ENCODE measurements at regions not wholly inside any gene's neighbourhood (a gene's known extent, or its start where the extent isn't known, plus 50 kb on each side); places are given as distances from the start of the nearest gene placed in this dataset.
"Not testable (repeated sequence)": the region's sequence is repeated elsewhere in the genome, so short reads cannot be mapped to it uniquely, and the experiment has no call there.

GRCh38 chr5:116724971-116725370 lies 150.3 kb upstream of the SEMA6A start:
- no peak overlapping the region for H3K4me3 ChIP-seq (ENCODE audit: low read depth, low read length)
- no peak for DNase-seq (ENCODE audit: low read depth)
- in situ Hi-C loops (cut with HindIII; ENCODE audit: low sequenced_read_pairs): no loop called here
- TF ChIP-seq CTCF (IDR thresholded peaks at IDR 0.05; ENCODE audit: low read depth, low read length, missing control alignments): no peak

DNA sequence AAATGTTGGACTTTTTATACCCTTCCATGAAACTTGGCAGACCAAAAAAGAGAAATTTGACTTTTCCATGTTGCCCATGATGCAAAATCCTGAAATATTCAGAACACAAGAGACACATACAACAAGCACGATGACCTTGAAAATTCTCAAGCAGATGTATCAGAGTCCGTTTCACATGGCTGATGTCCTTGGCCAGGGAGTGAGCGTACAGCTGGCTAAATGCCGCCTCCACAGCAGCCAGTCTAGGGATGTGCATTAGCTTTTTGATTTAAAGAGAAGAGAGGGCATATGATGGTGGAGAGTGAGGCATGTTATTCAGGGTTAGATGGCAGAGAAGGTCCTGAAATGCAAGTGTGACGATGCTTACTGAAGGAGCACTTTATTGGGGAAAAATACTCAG lies 148.0 kb upstream of the SEMA6A start:
- DNase-seq (ENCODE audit: low read depth): no peak
- in situ Hi-C loops (cut with HindIII; ENCODE audit: low sequenced_read_pairs): no loop called here
- H3K4me3 ChIP-seq (ENCODE audit: low read depth, low read length): no peak overlapping the region
- TF ChIP-seq CTCF (IDR thresholded peaks at IDR 0.05; ENCODE audit: low read depth, low read length, missing control alignments): no peak

DNA sequence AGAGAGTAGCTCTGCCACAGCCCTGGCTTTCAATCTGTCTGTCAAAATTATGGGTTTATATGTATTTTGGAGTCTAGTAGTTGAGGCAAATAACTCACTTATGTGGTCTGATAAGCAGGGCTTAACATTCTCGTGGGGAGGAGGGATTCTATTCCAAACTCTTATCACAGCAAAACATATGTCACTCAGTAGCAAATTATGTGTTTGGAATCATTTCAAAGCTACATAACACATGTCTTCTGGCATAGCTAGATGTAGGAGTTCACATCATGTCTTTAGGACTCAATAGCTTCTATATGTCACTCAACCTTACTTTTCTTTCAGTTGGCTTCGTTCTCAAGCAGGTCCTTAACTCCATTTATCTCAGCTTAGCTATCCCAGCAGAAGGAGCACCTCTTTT lies 144.5 kb upstream of the SEMA6A start:
- no peak for DNase-seq (ENCODE audit: low read depth)
- in situ Hi-C loops (cut with HindIII; ENCODE audit: low sequenced_read_pairs): no loop called here
- H3K4me3 ChIP-seq (ENCODE audit: low read depth, low read length): no peak overlapping the region
- TF ChIP-seq CTCF (IDR thresholded peaks at IDR 0.05; ENCODE audit: low read depth, low read length, missing control alignments): no peak

DNA sequence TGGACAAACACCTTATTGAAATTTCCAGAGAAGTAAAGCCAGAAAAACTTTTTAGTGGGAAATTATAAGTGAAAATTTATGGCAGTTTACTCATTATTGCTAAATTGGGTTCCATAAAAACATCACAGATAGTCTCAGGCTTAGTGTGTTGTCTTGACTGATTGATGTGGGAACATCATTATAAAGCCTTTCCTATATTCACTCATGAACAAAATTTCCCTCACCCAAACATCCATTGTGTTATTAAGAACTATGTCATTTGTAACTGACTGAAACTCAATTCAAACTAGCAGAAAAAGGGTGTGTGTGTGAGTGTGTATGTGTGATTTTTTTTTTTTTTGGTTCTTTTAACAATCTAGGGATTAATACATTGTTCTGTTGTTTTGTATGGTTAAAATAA lies 143.7 kb upstream of the SEMA6A start:
- no peak overlapping the region for H3K4me3 ChIP-seq (ENCODE audit: low read depth, low read length)
- TF ChIP-seq CTCF (IDR thresholded peaks at IDR 0.05; ENCODE audit: low read depth, low read length, missing control alignments): no peak
- no peak for DNase-seq (ENCODE audit: low read depth)
- in situ Hi-C loops (cut with HindIII; ENCODE audit: low sequenced_read_pairs): no loop called here

- no peak for DNase-seq (ENCODE audit: low read depth)
- H3K4me3 ChIP-seq (ENCODE audit: low read depth, low read length): no peak overlapping the region
- TF ChIP-seq CTCF (IDR thresholded peaks at IDR 0.05; ENCODE audit: low read depth, low read length, missing control alignments): no peak
Observed at GRCh38 chr5:116709082-116709481, 134.5 kb upstream of the SEMA6A start.

GRCh38 chr5:116705121-116705519 lies 130.5 kb upstream of the SEMA6A start:
- in situ Hi-C loops (cut with HindIII; ENCODE audit: low sequenced_read_pairs); H3K4me3 ChIP-seq (ENCODE audit: low read depth, low read length): not testable (repeated sequence)

More at GRCh38 chr5:116709082-116709481, 134.5 kb upstream of the SEMA6A start:
- in situ Hi-C loops (cut with HindIII; ENCODE audit: low sequenced_read_pairs): no loop called here

GRCh38 chr5:116703941-116704340 lies 129.3 kb upstream of the SEMA6A start:
- no peak for DNase-seq (ENCODE audit: low read depth)
- no peak overlapping the region for H3K4me3 ChIP-seq (ENCODE audit: low read depth, low read length)
- in situ Hi-C loops (cut with HindIII; ENCODE audit: low sequenced_read_pairs): no loop called here
- no peak for TF ChIP-seq CTCF (IDR thresholded peaks at IDR 0.05; ENCODE audit: low read depth, low read length, missing control alignments)

More at GRCh38 chr5:116705121-116705519, 130.5 kb upstream of the SEMA6A start:
- DNase-seq (ENCODE audit: low read depth): not testable (repeated sequence)
